PC-9 (cell line): ENCODE measurements at regions not wholly inside any gene's neighbourhood (a gene's known extent, or its start where the extent isn't known, plus 50 kb on each side); places are given as distances from the start of the nearest gene placed in this dataset.

Experiments
- BruUV-seq: library from RNA; stranded (reverse); fragments of 400-500 nt; replicated peaks from 2 replicates; lab custom pipeline; 2021; lab: Mats Ljungman, UMichigan
- CTCF ChIA-PET: fragments of 300-600 bp; sonication (Branson Sonifier 250); formaldehyde crosslinking; loops from one replicate; lab custom pipeline; 2022; ENCODE audit warnings: antibody characterized with exemption; lab: Charles Lee
- POLR2A ChIA-PET: fragments of 300-600 bp; sonication (Branson Sonifier 250); formaldehyde crosslinking; loops from one replicate; lab custom pipeline; 2022; ENCODE audit warnings: antibody characterized with exemption; ENCODE audit not compliant: unreplicated experiment; lab: Charles Lee
- DNase-seq, 2 experiments: peaks; one replicate each; pipeline versions ENCODE4 v3.0.0 to v3.0.0-alpha.2; 2015 to 2022; ENCODE audit warnings: mixed read lengths in 1 of 2
- H2AFZ ChIP-seq: fragments of 200-600 bp; sonication (generic); 2 replicates; pipeline ENCODE4 v1.8.1; 2017; ENCODE audit warnings: antibody characterized with exemption
- H3F3A ChIP-seq: fragments of 200-600 bp; sonication (generic); 2 replicates; pipeline ENCODE4 v1.8.1; 2017; ENCODE audit warnings: antibody characterized with exemption, mild to moderate bottlenecking, low read depth; ENCODE audit not compliant: insufficient read depth
- H3K27ac ChIP-seq: fragments of 200-600 bp; sonication (generic); 2 replicates; pipeline ENCODE4 v1.6.1; 2016; ENCODE audit warnings: mixed run types
- H3K27me3 ChIP-seq: fragments of 200-600 bp; sonication (generic); 2 replicates; pipeline ENCODE4 v1.6.1; 2016; ENCODE audit warnings: low read depth, mixed run types; ENCODE audit not compliant: insufficient read depth
- H3K36me3 ChIP-seq: fragments of 200-600 bp; sonication (generic); 2 replicates; pipeline ENCODE4 v1.6.1; 2016; ENCODE audit warnings: low read depth, mixed run types
- H3K4me1 ChIP-seq: fragments of 200-600 bp; sonication (generic); replicated peaks from 2 replicates; pipeline ENCODE4 v1.6.1; 2016; ENCODE audit warnings: mixed run types; ENCODE audit not compliant: insufficient read depth
- H3K4me2 ChIP-seq: fragments of 200-600 bp; sonication (generic); 2 replicates; pipeline ENCODE4 v1.6.1; 2017; ENCODE audit warnings: mixed run types
- H3K4me3 ChIP-seq: fragments of 200-600 bp; sonication (generic); 2 replicates; pipeline ENCODE4 v1.6.1; 2016; ENCODE audit warnings: mixed run types
- H3K79me2 ChIP-seq: fragments of 200-600 bp; sonication (generic); 2 replicates; pipeline ENCODE4 v1.6.1; 2017; ENCODE audit warnings: low read depth, mixed run types
- H3K9me2 ChIP-seq: fragments of 200-600 bp; sonication (generic); 2 replicates; pipeline ENCODE4 v1.8.1; 2017; ENCODE audit warnings: mild to moderate bottlenecking; ENCODE audit not compliant: insufficient read depth
- H3K9me3 ChIP-seq: fragments of 200-600 bp; sonication (generic); 2 replicates; pipeline ENCODE4 v1.8.1; 2016; ENCODE audit warnings: low read depth; ENCODE audit not compliant: insufficient read depth
- H4K20me1 ChIP-seq: fragments of 200-600 bp; sonication (generic); 2 replicates; pipeline ENCODE4 v1.8.1; 2017; ENCODE audit not compliant: insufficient read depth
- CTCF ChIP-seq: fragments of 200-600 bp; sonication (generic); conservative IDR thresholded peaks from 2 replicates; pipeline ENCODE4 v1.6.1; 2017; ENCODE audit warnings: mixed run types, antibody characterized with exemption, mild to moderate bottlenecking, moderate library complexity
- EZH2 ChIP-seq: fragments of 200-600 bp; sonication (generic); IDR thresholded peaks from 2 replicates; pipeline ENCODE4 v1.8.0; 2017; ENCODE audit warnings: antibody characterized with exemption, low read depth
- intact Hi-C: fragments of 100-400 bp; cut with micrococcal nuclease; formaldehyde crosslinking; loops from one replicate; pipeline ENCODE4 v1.10.0; 2022; ENCODE audit not compliant: unreplicated experiment

GRCh38 chr6:58419321-58419720 is 1101.9 kb downstream of the PRIM2 start:
- H3K36me3 ChIP-seq: no peaks in the 10 kb centered on the region
- CTCF ChIA-PET: no interaction called here
- no TSS peak for BruUV-seq

More at GRCh38 chr6:58419321-58419720, 1101.9 kb downstream of the PRIM2 start:
- H3F3A ChIP-seq: no peaks in the 10 kb centered on the region
- no peak for TF ChIP-seq CTCF
- no peak for TF ChIP-seq EZH2
- H3K9me2 ChIP-seq: no peaks in the 10 kb centered on the region
- intact Hi-C loops: no loop called here
- no peaks in the 10 kb centered on the region for H3K79me2 ChIP-seq
- POLR2A ChIA-PET: no interaction called here
- H3K27me3 ChIP-seq: no peaks in the 10 kb centered on the region
- no peaks in the 10 kb centered on the region for H3K4me1 ChIP-seq
- no peak for DNase-seq
- H3K4me2 ChIP-seq: no peak overlapping the region
- no peaks in the 10 kb centered on the region for H3K9me3 ChIP-seq
- no peak overlapping the region for H3K27ac ChIP-seq
- no peak overlapping the region for H3K4me3 ChIP-seq
- no peaks in the 10 kb centered on the region for H4K20me1 ChIP-seq
- H2AFZ ChIP-seq: no peak overlapping the region
